Fibroblast of lung (primary cell): ENCODE measurements at regions not wholly inside any gene's neighbourhood (a gene's known extent, or its start where the extent isn't known, plus 50 kb on each side); places are given as distances from the start of the nearest gene placed in this dataset.
A peak's percentile ranks its signal among the peaks of the same experiment; 100 is the strongest.

Source experiments
- DNase-seq, 2 donors: peaks; one replicate each; pipeline versions ENCODE4 v3.0.0 to v3.0.0-alpha.2; 2010; ENCODE audit warnings: low read depth in 2 of 2
- H2AFZ ChIP-seq: 2 replicates; pipeline ENCODE4 v1.5.1; 2012; ENCODE audit warnings: low read length, control low read depth, inconsistent platforms
- H3K27ac ChIP-seq: 2 replicates; pipeline ENCODE4 v1.5.1; 2011; ENCODE audit warnings: low read length, control low read depth; ENCODE audit not compliant: insufficient read depth
- H3K27me3 ChIP-seq: 2 replicates; pipeline ENCODE4 v1.5.1; 2011; ENCODE audit warnings: mild to moderate bottlenecking, low read length; ENCODE audit not compliant: control insufficient read depth, insufficient read depth
- H3K36me3 ChIP-seq: 2 replicates; pipeline ENCODE4 v1.5.1; 2011; ENCODE audit warnings: low read length; ENCODE audit not compliant: control insufficient read depth, insufficient read depth
- H3K4me1 ChIP-seq: 2 replicates; pipeline ENCODE4 v1.5.1; 2011; ENCODE audit warnings: low read length; ENCODE audit not compliant: control insufficient read depth, insufficient read depth; ENCODE audit errors: extremely low read depth
- H3K4me2 ChIP-seq: 2 replicates; pipeline ENCODE4 v1.5.1; 2011; ENCODE audit warnings: low read length, control low read depth; ENCODE audit not compliant: insufficient read depth; ENCODE audit errors: extremely low read depth
- H3K4me3 ChIP-seq, 4 experiments: fragments of 200-600 bp in 1 of 4; sonication (generic) in 1 of 4; replicated peaks in 1 of 4; 2 replicates each; pipeline ENCODE4 v1.5.1; 2011 to 2016; ENCODE audit warnings: low read length in 4 of 4, low read depth in 3 of 4, mild to moderate bottlenecking in 3 of 4, control low read depth in 2 of 4, inconsistent platforms in 1 of 4, mixed read lengths in 1 of 4; ENCODE audit not compliant: insufficient read depth in 1 of 4; ENCODE audit errors: control extremely low read depth in 1 of 4
- H3K79me2 ChIP-seq: 2 replicates; pipeline ENCODE4 v1.5.1; 2012; ENCODE audit warnings: mild to moderate bottlenecking, low read length, inconsistent platforms; ENCODE audit not compliant: control insufficient read depth, insufficient read depth
- H3K9ac ChIP-seq: 2 replicates; pipeline ENCODE4 v1.5.1; 2011; ENCODE audit warnings: mild to moderate bottlenecking, low read length, control low read depth; ENCODE audit not compliant: insufficient read depth
- H3K9me3 ChIP-seq: 2 replicates; pipeline ENCODE4 v1.5.1; 2012; ENCODE audit warnings: low read depth, low read length; ENCODE audit not compliant: control insufficient read depth, insufficient read depth
- H4K20me1 ChIP-seq: 2 replicates; pipeline ENCODE4 v1.5.1; 2011; ENCODE audit warnings: low read length; ENCODE audit not compliant: control insufficient read depth, insufficient read depth; ENCODE audit errors: extremely low read depth
- EZH2 ChIP-seq: IDR thresholded peaks from 2 replicates; pipeline ENCODE4 v1.5.1; 2012; ENCODE audit warnings: low read length, control low read depth, mild to moderate bottlenecking; ENCODE audit errors: missing control alignments
- TF ChIP-seq, protein P1 (sequence below), 2 donors: IDR thresholded peaks in 1 of 2; conservative IDR thresholded peaks in 1 of 2; 1 replicate in 1 of 2; 2 replicates in 1 of 2; pipeline ENCODE4 v1.5.1; 2011 to 2012; ENCODE audit warnings: low read length in 2 of 2, control low read depth in 1 of 2, inconsistent platforms in 1 of 2, low read depth in 1 of 2, mild to moderate bottlenecking in 1 of 2

DNA sequence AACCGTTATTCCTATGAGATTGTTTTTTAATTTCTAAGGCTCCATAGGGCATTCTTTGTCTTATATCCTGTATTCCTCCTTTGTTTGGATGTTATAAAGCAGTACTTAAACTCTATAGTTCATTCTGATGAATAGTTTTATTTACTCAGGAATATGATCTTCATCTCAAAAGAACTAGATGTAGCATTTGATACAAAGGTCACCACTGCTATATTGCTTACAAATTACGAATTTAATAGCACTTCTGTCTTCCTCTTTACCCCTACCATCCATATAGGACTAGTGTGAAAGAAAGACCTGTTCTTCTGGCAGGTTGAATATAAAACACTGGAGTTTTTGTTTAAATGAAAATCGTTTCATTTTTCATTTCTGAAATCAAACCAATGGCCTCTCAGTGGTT is 468.1 kb upstream of the CXADR start:
- no peak overlapping the region for H3K4me2 ChIP-seq
- TF ChIP-seq, protein P1, sequence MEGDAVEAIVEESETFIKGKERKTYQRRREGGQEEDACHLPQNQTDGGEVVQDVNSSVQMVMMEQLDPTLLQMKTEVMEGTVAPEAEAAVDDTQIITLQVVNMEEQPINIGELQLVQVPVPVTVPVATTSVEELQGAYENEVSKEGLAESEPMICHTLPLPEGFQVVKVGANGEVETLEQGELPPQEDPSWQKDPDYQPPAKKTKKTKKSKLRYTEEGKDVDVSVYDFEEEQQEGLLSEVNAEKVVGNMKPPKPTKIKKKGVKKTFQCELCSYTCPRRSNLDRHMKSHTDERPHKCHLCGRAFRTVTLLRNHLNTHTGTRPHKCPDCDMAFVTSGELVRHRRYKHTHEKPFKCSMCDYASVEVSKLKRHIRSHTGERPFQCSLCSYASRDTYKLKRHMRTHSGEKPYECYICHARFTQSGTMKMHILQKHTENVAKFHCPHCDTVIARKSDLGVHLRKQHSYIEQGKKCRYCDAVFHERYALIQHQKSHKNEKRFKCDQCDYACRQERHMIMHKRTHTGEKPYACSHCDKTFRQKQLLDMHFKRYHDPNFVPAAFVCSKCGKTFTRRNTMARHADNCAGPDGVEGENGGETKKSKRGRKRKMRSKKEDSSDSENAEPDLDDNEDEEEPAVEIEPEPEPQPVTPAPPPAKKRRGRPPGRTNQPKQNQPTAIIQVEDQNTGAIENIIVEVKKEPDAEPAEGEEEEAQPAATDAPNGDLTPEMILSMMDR (conservative IDR thresholded peaks at IDR 0.05 in 1 of 2, IDR thresholded peaks at IDR 0.05 in 1 of 2; ENCODE audit: low read depth in 1 of 2, low read length in 2 of 2), result no peak
- no peak for TF ChIP-seq EZH2
- H3K79me2 ChIP-seq, result no peaks in the 10 kb centered on the region
- no peaks in the 10 kb centered on the region for H4K20me1 ChIP-seq
- H3K9ac ChIP-seq, result no peak overlapping the region
- H3K36me3 ChIP-seq, result no peaks in the 10 kb centered on the region
- H3K4me1 ChIP-seq, result no peaks in the 10 kb centered on the region
- no peaks in the 10 kb centered on the region for H3K9me3 ChIP-seq
- no peak overlapping the region for H2AFZ ChIP-seq
- no peak for DNase-seq
- no peak overlapping the region for H3K4me3 ChIP-seq
- H3K27me3 ChIP-seq, result no peaks in the 10 kb centered on the region
- no peak overlapping the region for H3K27ac ChIP-seq

DNA sequence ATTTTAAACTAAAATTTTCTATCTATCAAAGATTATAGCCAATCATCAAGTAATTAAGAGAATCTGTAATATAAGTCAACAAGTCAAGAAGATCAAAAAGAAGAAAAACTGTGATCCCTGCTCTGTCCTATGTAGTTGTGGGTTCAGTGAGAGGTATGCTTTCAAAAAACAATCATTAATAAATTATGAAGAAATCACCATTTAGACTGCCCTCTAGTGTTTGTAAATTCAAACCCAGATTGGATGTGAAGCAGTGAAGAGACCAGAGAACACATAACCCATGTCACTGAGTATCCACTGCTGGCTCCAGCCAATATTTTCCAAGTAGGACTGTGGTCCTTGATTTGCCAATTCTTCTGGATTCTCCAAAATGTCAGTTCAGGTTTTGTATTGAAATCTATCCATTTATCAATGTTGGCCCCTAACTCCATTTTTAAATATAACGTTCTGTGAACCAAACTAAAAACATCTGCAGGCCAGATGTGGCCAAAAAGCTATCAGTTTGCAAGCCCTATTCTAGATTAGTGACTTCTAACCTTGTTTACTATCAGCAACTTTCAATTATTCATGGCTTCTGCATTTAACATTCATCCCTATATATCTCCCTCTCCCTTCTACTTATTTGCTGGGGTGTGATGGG is 467.5 kb upstream of the CXADR start:
- Histone ChIP-seq H3K9me3 (no peaks in the 10 kb centered on the region), H3K27me3 (no peaks in the 10 kb centered on the region), H3K9ac (no peak overlapping the region), H3K4me1 (no peaks in the 10 kb centered on the region), H3K36me3 (no peaks in the 10 kb centered on the region), H3K79me2 (no peaks in the 10 kb centered on the region), H3K4me3 (no peak overlapping the region), H3K4me2 (no peak overlapping the region), H2AFZ (no peak overlapping the region), H4K20me1 (no peaks in the 10 kb centered on the region), H3K27ac (no peak overlapping the region)
- peak; percentile 27 to 62 for DNase-seq
- TF ChIP-seq, protein P1 (conservative IDR thresholded peaks at IDR 0.05 in 1 of 2, IDR thresholded peaks at IDR 0.05 in 1 of 2; ENCODE audit: low read depth in 1 of 2, low read length in 2 of 2), result peak; percentile 38 to 57
- TF ChIP-seq EZH2, result no peak

DNA sequence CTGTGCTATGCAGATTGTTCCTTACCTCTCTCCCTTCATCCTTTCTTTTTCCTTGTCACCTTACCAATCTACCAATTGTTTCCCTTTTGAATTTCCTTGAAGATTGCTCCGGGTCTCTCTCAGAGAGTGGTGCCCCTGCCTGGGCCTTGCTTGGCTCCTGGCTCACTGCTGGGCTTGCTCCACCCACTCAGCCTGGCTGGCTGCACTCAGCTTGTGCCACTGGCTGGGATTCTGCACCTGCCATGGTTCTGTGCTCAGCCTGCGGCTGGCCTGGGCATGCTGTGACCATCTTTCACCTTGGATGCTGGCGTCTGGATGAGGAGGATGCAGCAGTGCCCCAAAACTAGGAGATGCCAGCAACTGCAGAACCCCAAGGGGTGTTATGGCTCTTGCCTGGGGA is 463.9 kb upstream of the CXADR start:
- no peak for DNase-seq
- Histone ChIP-seq H3K36me3 (no peaks in the 10 kb centered on the region), H3K27me3 (no peaks in the 10 kb centered on the region), H3K4me3 (no peak overlapping the region), H3K9me3 (no peaks in the 10 kb centered on the region), H3K27ac (no peak overlapping the region), H3K4me2 (no peak overlapping the region), H2AFZ (no peak overlapping the region), H4K20me1 (no peaks in the 10 kb centered on the region), H3K9ac (no peak overlapping the region), H3K79me2 (no peaks in the 10 kb centered on the region), H3K4me1 (no peaks in the 10 kb centered on the region)
- TF ChIP-seq EZH2, result no peak
- TF ChIP-seq, protein P1 (conservative IDR thresholded peaks at IDR 0.05 in 1 of 2, IDR thresholded peaks at IDR 0.05 in 1 of 2; ENCODE audit: low read depth in 1 of 2, low read length in 2 of 2), result no peak
